ENCODE measurements at regions not wholly inside any gene's neighbourhood (a gene's known extent, or its start where the extent isn't known, plus 50 kb on each side); places are given as distances from the start of the nearest gene placed in this dataset.
A peak's percentile ranks its signal among the peaks of the same experiment; 100 is the strongest.

- Histone ChIP-seq H3K27ac (ENCODE audit: low read depth, low read length) (no peak overlapping the region), H3K36me3 (ENCODE audit: control insufficient read depth, insufficient read depth, low read length) (no peaks in the 10 kb centered on the region), H3K4me1 (ENCODE audit: control insufficient read depth, insufficient read depth, low read length) (no peaks in the 10 kb centered on the region), H3K27me3 (ENCODE audit: control insufficient read depth, insufficient read depth, low read length) (no peaks in the 10 kb centered on the region), H3K9me3 (ENCODE audit: control insufficient read depth, insufficient read depth, low read length) (peaks cover 12% of the 10 kb centered on the region), H3K4me3 (ENCODE audit: low read depth, low read length) (no peak overlapping the region)
- 38% methylated on average over 1 of the region's 4 CpGs for WGBS (ENCODE audit: insufficient coverage)
- DNase-seq (ENCODE audit: low read depth in 4 of 6, low spot score in 6 of 6), result no peak
These were observed 181.5 kb downstream of the VRK1 start for GRCh38 chr14:96978525-96979272.

GRCh38 chr14:96979611-96980074 is 182.5 kb downstream of the VRK1 start:
- peak in 1 of 6 donors; percentile 9 for DNase-seq (ENCODE audit: low read depth in 4 of 6, low spot score in 6 of 6)
- 61% methylated on average over 12 of the region's 12 CpGs for WGBS (ENCODE audit: insufficient coverage)
- Histone ChIP-seq H3K4me1 (ENCODE audit: control insufficient read depth, insufficient read depth, low read length) (no peaks in the 10 kb centered on the region), H3K9me3 (ENCODE audit: control insufficient read depth, insufficient read depth, low read length) (peaks cover 12% of the 10 kb centered on the region), H3K27me3 (ENCODE audit: control insufficient read depth, insufficient read depth, low read length) (no peaks in the 10 kb centered on the region), H3K27ac (ENCODE audit: low read depth, low read length) (no peak overlapping the region), H3K4me3 (ENCODE audit: low read depth, low read length) (no peak overlapping the region), H3K36me3 (ENCODE audit: control insufficient read depth, insufficient read depth, low read length) (no peaks in the 10 kb centered on the region)

GRCh38 chr14:96980835-96981234 is 183.7 kb downstream of the VRK1 start:
- DNase-seq (ENCODE audit: low read depth in 4 of 6, low spot score in 6 of 6), result no peak
- Histone ChIP-seq H3K4me3 (ENCODE audit: low read depth, low read length) (no peak overlapping the region), H3K36me3 (ENCODE audit: control insufficient read depth, insufficient read depth, low read length) (no peaks in the 10 kb centered on the region), H3K4me1 (ENCODE audit: control insufficient read depth, insufficient read depth, low read length) (no peaks in the 10 kb centered on the region), H3K27ac (ENCODE audit: low read depth, low read length) (no peak overlapping the region), H3K9me3 (ENCODE audit: control insufficient read depth, insufficient read depth, low read length) (peaks cover 4% of the 10 kb centered on the region), H3K27me3 (ENCODE audit: control insufficient read depth, insufficient read depth, low read length) (no peaks in the 10 kb centered on the region)
- 95% methylated on average over 4 of the region's 4 CpGs for WGBS (ENCODE audit: insufficient coverage)

- Histone ChIP-seq H3K27ac (ENCODE audit: low read depth, low read length) (no peak overlapping the region), H3K36me3 (ENCODE audit: control insufficient read depth, insufficient read depth, low read length) (no peaks in the 10 kb centered on the region), H3K9me3 (ENCODE audit: control insufficient read depth, insufficient read depth, low read length) (no peaks in the 10 kb centered on the region), H3K27me3 (ENCODE audit: control insufficient read depth, insufficient read depth, low read length) (no peaks in the 10 kb centered on the region), H3K4me3 (ENCODE audit: low read depth, low read length) (no peak overlapping the region), H3K4me1 (ENCODE audit: control insufficient read depth, insufficient read depth, low read length) (no peaks in the 10 kb centered on the region)
- 61% methylated on average over 3 of the region's 6 CpGs for WGBS (ENCODE audit: insufficient coverage)
- DNase-seq (ENCODE audit: low read depth in 4 of 6, low spot score in 6 of 6), result peak in 1 of 6 donors; percentile 58
These were observed 189.3 kb downstream of the VRK1 start for GRCh38 chr14:96986256-96987085.

DNA sequence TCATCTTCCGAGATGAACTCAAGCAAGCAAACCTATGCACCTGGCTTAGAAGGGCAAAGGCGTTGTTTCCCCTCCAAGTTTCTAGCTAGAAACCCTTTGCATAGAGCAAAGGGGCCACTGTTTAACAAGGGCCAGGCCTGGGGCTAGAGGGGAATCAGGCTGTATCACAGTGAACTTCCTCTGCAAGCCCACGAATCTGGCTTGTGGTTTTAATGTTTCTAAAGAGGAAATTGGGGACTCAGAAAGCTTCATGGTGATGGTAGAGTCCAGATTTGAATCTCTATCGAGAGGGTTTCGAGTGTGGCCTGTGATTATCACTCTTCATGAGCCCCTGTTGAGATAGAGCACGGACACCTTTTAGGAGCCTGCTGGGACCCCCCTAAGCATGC is 189.9 kb downstream of the VRK1 start:
- H3K27me3 ChIP-seq (ENCODE audit: control insufficient read depth, insufficient read depth, low read length), result no peaks in the 10 kb centered on the region
- DNase-seq (ENCODE audit: low read depth in 4 of 6, low spot score in 6 of 6), result no peak
- no peak overlapping the region for H3K4me3 ChIP-seq (ENCODE audit: low read depth, low read length)
- H3K9me3 ChIP-seq (ENCODE audit: control insufficient read depth, insufficient read depth, low read length), result no peaks in the 10 kb centered on the region
- no peaks in the 10 kb centered on the region for H3K36me3 ChIP-seq (ENCODE audit: control insufficient read depth, insufficient read depth, low read length)
- H3K27ac ChIP-seq (ENCODE audit: low read depth, low read length), result no peak overlapping the region
- 48% methylated on average over 3 of the region's 6 CpGs for WGBS (ENCODE audit: insufficient coverage)
- no peaks in the 10 kb centered on the region for H3K4me1 ChIP-seq (ENCODE audit: control insufficient read depth, insufficient read depth, low read length)

GRCh38 chr14:96987771-96988170 is 190.6 kb downstream of the VRK1 start:
- Histone ChIP-seq H3K27ac (ENCODE audit: low read depth, low read length) (no peak overlapping the region), H3K4me3 (ENCODE audit: low read depth, low read length) (no peak overlapping the region), H3K27me3 (ENCODE audit: control insufficient read depth, insufficient read depth, low read length) (no peaks in the 10 kb centered on the region), H3K9me3 (ENCODE audit: control insufficient read depth, insufficient read depth, low read length) (no peaks in the 10 kb centered on the region), H3K4me1 (ENCODE audit: control insufficient read depth, insufficient read depth, low read length) (no peaks in the 10 kb centered on the region), H3K36me3 (ENCODE audit: control insufficient read depth, insufficient read depth, low read length) (no peaks in the 10 kb centered on the region)
- 100% methylated on average over 2 of the region's 3 CpGs for WGBS (ENCODE audit: insufficient coverage)
- no peak for DNase-seq (ENCODE audit: low read depth in 4 of 6, low spot score in 6 of 6)

GRCh38 chr14:96989306-96989705 is 192.1 kb downstream of the VRK1 start:
- Histone ChIP-seq H3K4me1 (ENCODE audit: control insufficient read depth, insufficient read depth, low read length) (no peaks in the 10 kb centered on the region), H3K9me3 (ENCODE audit: control insufficient read depth, insufficient read depth, low read length) (no peaks in the 10 kb centered on the region), H3K27ac (ENCODE audit: low read depth, low read length) (no peak overlapping the region), H3K4me3 (ENCODE audit: low read depth, low read length) (no peak overlapping the region), H3K36me3 (ENCODE audit: control insufficient read depth, insufficient read depth, low read length) (no peaks in the 10 kb centered on the region), H3K27me3 (ENCODE audit: control insufficient read depth, insufficient read depth, low read length) (no peaks in the 10 kb centered on the region)
- 53% methylated on average over 2 of the region's 4 CpGs for WGBS (ENCODE audit: insufficient coverage)
- peak in 2 of 6 donors; percentile 23 to 49 for DNase-seq (ENCODE audit: low read depth in 4 of 6, low spot score in 6 of 6)

- WGBS (ENCODE audit: insufficient coverage), result 100% methylated on average over 1 of the region's 2 CpGs
- no peaks in the 10 kb centered on the region for H3K4me1 ChIP-seq (ENCODE audit: control insufficient read depth, insufficient read depth, low read length)
- peak in 1 of 6 donors; percentile 5 for DNase-seq (ENCODE audit: low read depth in 4 of 6, low spot score in 6 of 6)
These were observed 194.0 kb downstream of the VRK1 start for GRCh38 chr14:96991226-96991625.

DNA sequence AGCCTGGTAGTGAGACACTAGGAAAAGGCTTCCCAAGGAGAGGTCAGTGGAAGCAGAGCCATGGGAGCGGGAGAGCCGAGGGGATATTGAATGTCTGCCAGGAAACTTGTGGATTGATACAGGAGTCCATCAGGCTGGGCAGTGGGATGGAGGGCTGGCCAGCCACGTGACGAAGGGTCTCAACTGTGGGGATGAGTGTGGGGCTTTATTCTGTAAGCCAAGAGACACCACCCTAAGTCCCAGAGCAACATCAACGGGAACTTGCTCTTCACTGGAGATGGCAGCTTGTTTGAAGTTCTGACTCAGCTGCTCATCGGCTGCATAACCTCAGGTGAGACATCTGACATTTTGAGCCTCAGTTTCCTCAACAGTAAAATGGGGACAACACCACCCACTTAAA is 197.8 kb downstream of the VRK1 start:
- no peak for DNase-seq (ENCODE audit: low read depth in 4 of 6, low spot score in 6 of 6)
- Histone ChIP-seq H3K4me1 (ENCODE audit: control insufficient read depth, insufficient read depth, low read length) (no peaks in the 10 kb centered on the region), H3K9me3 (ENCODE audit: control insufficient read depth, insufficient read depth, low read length) (no peaks in the 10 kb centered on the region), H3K27me3 (ENCODE audit: control insufficient read depth, insufficient read depth, low read length) (no peaks in the 10 kb centered on the region), H3K36me3 (ENCODE audit: control insufficient read depth, insufficient read depth, low read length) (no peaks in the 10 kb centered on the region), H3K4me3 (ENCODE audit: low read depth, low read length) (no peak overlapping the region), H3K27ac (ENCODE audit: low read depth, low read length) (no peak overlapping the region)
- WGBS (ENCODE audit: insufficient coverage), result 94% methylated on average over 4 of the region's 6 CpGs

More at GRCh38 chr14:96991226-96991625, 194.0 kb downstream of the VRK1 start:
- Histone ChIP-seq H3K9me3 (ENCODE audit: control insufficient read depth, insufficient read depth, low read length) (no peaks in the 10 kb centered on the region), H3K27me3 (ENCODE audit: control insufficient read depth, insufficient read depth, low read length) (no peaks in the 10 kb centered on the region), H3K4me3 (ENCODE audit: low read depth, low read length) (no peak overlapping the region), H3K27ac (ENCODE audit: low read depth, low read length) (no peak overlapping the region), H3K36me3 (ENCODE audit: control insufficient read depth, insufficient read depth, low read length) (no peaks in the 10 kb centered on the region)

Data from spinal cord (tissue), 9 donors.